Lung (tissue), 11 donors: ENCODE measurements at regions not wholly inside any gene's neighbourhood (a gene's known extent, or its start where the extent isn't known, plus 50 kb on each side); places are given as distances from the start of the nearest gene placed in this dataset.

Experiments used
- ATAC-seq: fragments of 200-7000 bp; cut with Tn5 transposase; one replicate; pipeline ENCODE4 v1.9.1; 2020; ENCODE audit warnings: moderate number of reproducible peaks; ENCODE audit not compliant: insufficient read depth, low FRiP score
- DNase-seq, 3 donors: peaks; one replicate each; pipeline ENCODE4 v3.0.0-alpha.2; 2013 to 2017
- H3K27ac ChIP-seq, 2 donors: one replicate each; pipeline ENCODE4 v1.5.1; 2013; ENCODE audit warnings: mild to moderate bottlenecking in 2 of 2, moderate library complexity in 2 of 2, control low read depth in 1 of 2, inconsistent platforms in 1 of 2, low read depth in 1 of 2, low read length in 1 of 2
- H3K27me3 ChIP-seq, 3 donors: one replicate each; pipeline ENCODE4 v1.5.1; 2013; ENCODE audit warnings: low read length in 2 of 3; ENCODE audit not compliant: control insufficient read depth in 3 of 3, insufficient read depth in 3 of 3
- H3K36me3 ChIP-seq, 4 donors: one replicate each; pipeline ENCODE4 v1.5.1; 2013; ENCODE audit warnings: low read length in 4 of 4, mild to moderate bottlenecking in 1 of 4, moderate library complexity in 1 of 4; ENCODE audit not compliant: control insufficient read depth in 4 of 4, insufficient read depth in 4 of 4
- H3K4me1 ChIP-seq, 5 donors: one replicate each; pipeline ENCODE4 v1.5.1; 2013; ENCODE audit warnings: low read length in 5 of 5, mild to moderate bottlenecking in 2 of 5, moderate library complexity in 1 of 5; ENCODE audit not compliant: control insufficient read depth in 5 of 5, insufficient read depth in 5 of 5
- H3K4me3 ChIP-seq: one replicate; pipeline ENCODE4 v1.5.1; 2013; ENCODE audit warnings: mild to moderate bottlenecking, control low read depth, moderate library complexity
- H3K9ac ChIP-seq, 2 donors: one replicate each; pipeline ENCODE4 v1.5.1; 2013; ENCODE audit warnings: low read length in 2 of 2, control low read depth in 1 of 2; ENCODE audit not compliant: insufficient read depth in 1 of 2
- H3K9me3 ChIP-seq, 4 donors: one replicate each; pipeline ENCODE4 v1.5.1; 2013; ENCODE audit warnings: low read length in 3 of 4, mild to moderate bottlenecking in 1 of 4, moderate library complexity in 1 of 4; ENCODE audit not compliant: control insufficient read depth in 4 of 4, insufficient read depth in 3 of 4
- CTCF ChIP-seq: IDR thresholded peaks from 2 replicates; pipeline ENCODE4 v1.5.1; 2012; ENCODE audit warnings: mild to moderate bottlenecking; ENCODE audit errors: control extremely low read depth, extremely low read depth
- WGBS, 2 donors: extraction: QIAGEN DNeasy Blood & Tissue Kit; methylation state at CpG; one replicate each; pipeline ENCODE4 v1.1.7; 2013; 5-methylcytosine and 5-hydroxymethylcytosine counted together
- donor health status: control.
- donor health status: control.
- donor health status: Bipolar disorder and iron deficiency.
- donor health status: healthy.
- donor health status: DM: yes; HTN: yes; CAD: no.

- no peaks in the 10 kb centered on the region for H3K36me3 ChIP-seq
- H3K4me1 ChIP-seq: peaks cover 0 to 6% (median 0%) of the 10 kb centered on the region in 5 donors
- no peak overlapping the region for H3K27ac ChIP-seq
- 91 to 93% methylated on average over 12 of the region's 12 CpGs for WGBS, 2 donors
- peaks cover 0 to 2% (median 0%) of the 10 kb centered on the region in 4 donors for H3K9me3 ChIP-seq
- ATAC-seq (no peak), DNase-seq (no peak)
- TF ChIP-seq CTCF: no peak
- peaks cover 0 to 3% (median 0%) of the 10 kb centered on the region in 3 donors for H3K27me3 ChIP-seq
- H3K4me3 ChIP-seq: no peak overlapping the region
- H3K9ac ChIP-seq: no peak overlapping the region
Observed at GRCh38 chr3:55370272-55370671, 116.8 kb downstream of the WNT5A start.

- 69 to 75% methylated on average over 10 of the region's 10 CpGs for WGBS, 2 donors
- Histone ChIP-seq H3K4me3 (no peak overlapping the region), H3K9me3 (peaks cover 0 to 2% (median 0%) of the 10 kb centered on the region in 4 donors), H3K27ac (no peak overlapping the region), H3K4me1 (peaks cover 0 to 6% (median 0%) of the 10 kb centered on the region in 5 donors), H3K36me3 (no peaks in the 10 kb centered on the region), H3K27me3 (peaks cover 0 to 3% (median 0%) of the 10 kb centered on the region in 3 donors), H3K9ac (no peak overlapping the region)
- no peak for TF ChIP-seq CTCF
- ATAC-seq (no peak), DNase-seq (no peak)
Observed at GRCh38 chr3:55369141-55369847, 117.8 kb downstream of the WNT5A start.

GRCh38 chr3:55368366-55368765 lies 118.7 kb downstream of the WNT5A start:
- ATAC-seq (no peak), DNase-seq (no peak)
- Histone ChIP-seq H3K36me3 (no peaks in the 10 kb centered on the region), H3K9me3 (peaks cover 0 to 2% (median 0%) of the 10 kb centered on the region in 4 donors), H3K4me1 (peaks cover 0 to 6% (median 0%) of the 10 kb centered on the region in 5 donors), H3K27me3 (peaks cover 0 to 3% (median 0%) of the 10 kb centered on the region in 3 donors), H3K9ac (no peak overlapping the region), H3K27ac (no peak overlapping the region), H3K4me3 (no peak overlapping the region)
- WGBS, 2 donors: 85 to 86% methylated on average over 6 of the region's 6 CpGs
- TF ChIP-seq CTCF: no peak

- H3K9me3 ChIP-seq: peaks cover 0 to 2% (median 0%) of the 10 kb centered on the region in 4 donors
- H3K4me3 ChIP-seq: no peak overlapping the region
- no peak for TF ChIP-seq CTCF
- H3K4me1 ChIP-seq: peaks cover 0 to 6% (median 0%) of the 10 kb centered on the region in 5 donors
- 41 to 49% methylated on average over 2 of the region's 2 CpGs for WGBS, 2 donors
- ATAC-seq: no peak
- DNase-seq: no peak
- no peak overlapping the region for H3K9ac ChIP-seq
- peaks cover 0 to 3% (median 0%) of the 10 kb centered on the region in 3 donors for H3K27me3 ChIP-seq
- H3K27ac ChIP-seq: no peak overlapping the region
- no peaks in the 10 kb centered on the region for H3K36me3 ChIP-seq
Observed at GRCh38 chr3:55367384-55367783, 119.7 kb downstream of the WNT5A start.
